Activated CD8-positive, alpha-beta memory T cell treated with anti-CD3 and anti-CD28 coated beads, Interleukin-2, amount 10 ng/mL, durations not matched to agents 7 days and 5 days (primary cell): ENCODE measurements at regions not wholly inside any gene's neighbourhood (a gene's known extent, or its start where the extent isn't known, plus 50 kb on each side); places are given as distances from the start of the nearest gene placed in this dataset.

Source experiments
- ATAC-seq: fragments of 150-1000 bp; cut with Tn5 transposase; one replicate; pipeline ENCODE4 v1.10.0; 2021; ENCODE audit warnings: moderate library complexity
- CTCF ChIA-PET: fragments of 350-600 bp; sonication (Branson Sonifier 250); formaldehyde crosslinking; loops from one replicate; lab custom pipeline; 2021; ENCODE audit warnings: antibody characterized with exemption; lab: Charles Lee
- DNase-seq: peaks from one replicate; pipeline ENCODE4 v3.0.0-alpha.2; 2020
- H3K27ac Mint-ChIP-seq: one replicate; pipeline ENCODE4 v1.8.0; 2021; ENCODE audit warnings: mild to moderate bottlenecking, mixed read lengths
- H3K27me3 Mint-ChIP-seq: one replicate; pipeline ENCODE4 v1.8.0; 2021; ENCODE audit warnings: mixed read lengths
- H3K36me3 Mint-ChIP-seq: one replicate; pipeline ENCODE4 v1.8.0; 2021; ENCODE audit warnings: mild to moderate bottlenecking, mixed read lengths
- H3K4me1 Mint-ChIP-seq: one replicate; pipeline ENCODE4 v1.8.0; 2021; ENCODE audit warnings: mixed read lengths
- H3K4me3 Mint-ChIP-seq: one replicate; pipeline ENCODE4 v1.8.0; 2021; ENCODE audit warnings: mild to moderate bottlenecking, moderate library complexity, mixed read lengths
- H3K9me3 Mint-ChIP-seq: one replicate; pipeline ENCODE4 v1.8.0; 2022; ENCODE audit warnings: low read depth, mixed read lengths

DNA sequence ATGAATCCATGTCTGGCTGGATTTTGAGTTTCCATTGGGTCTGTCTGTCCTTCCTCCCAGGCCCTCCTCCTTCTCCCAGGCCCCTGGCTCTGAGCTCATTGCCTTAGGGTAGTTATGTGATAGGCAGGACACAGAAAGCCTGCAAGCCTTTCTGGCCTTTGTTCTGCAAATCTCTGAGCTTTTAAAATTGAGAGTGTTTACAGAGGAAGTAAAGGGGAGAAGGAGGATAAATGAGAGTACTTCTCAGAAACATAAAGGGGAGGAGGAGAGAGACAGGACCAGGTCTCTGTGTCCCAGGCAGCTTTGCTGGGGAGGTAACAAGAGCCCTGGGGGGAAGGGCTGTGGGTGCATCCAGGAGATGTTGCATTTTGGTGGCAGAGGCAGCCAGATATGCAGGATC lies 126.7 kb downstream of the FOXD2 start:
- CTCF ChIA-PET: interaction anchor here (1.4 kb wide), 1 partner anchor 174 kb away, joined by 3 read pairs; no protein-coding TSS in a partner anchor
- Mint-ChIP-seq H3K36me3 (no peaks in the 10 kb centered on the region), H3K27ac (no peak overlapping the region), H3K27me3 (peaks cover 23% of the 10 kb centered on the region), H3K4me3 (no peak overlapping the region), H3K9me3 (no peaks in the 10 kb centered on the region), H3K4me1 (peaks cover 12% of the 10 kb centered on the region)
- no peak for DNase-seq
- ATAC-seq: no peak

DNA sequence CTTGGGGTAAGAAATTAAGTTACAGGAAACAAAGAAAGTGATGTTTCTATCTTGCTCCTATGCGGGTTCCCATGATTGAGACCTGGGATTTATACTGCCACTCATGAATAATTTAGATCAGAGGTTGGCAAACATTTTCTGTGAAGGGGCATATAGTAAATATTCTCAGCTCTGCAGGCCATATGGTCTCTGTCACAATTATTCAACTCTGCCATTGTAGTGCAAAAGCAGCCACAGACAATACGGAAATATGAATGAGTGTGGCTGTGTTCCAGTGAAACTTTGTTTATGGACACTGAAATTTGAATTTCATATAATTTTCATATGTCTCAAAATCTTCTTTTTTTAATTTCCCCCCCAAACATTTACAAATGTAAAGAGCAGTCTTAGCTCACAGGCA lies 127.2 kb downstream of the FOXD2 start:
- CTCF ChIA-PET: interaction anchor here (1.4 kb wide), 1 partner anchor 173 kb away, joined by 3 read pairs; no protein-coding TSS in a partner anchor
- no peak for ATAC-seq
- H3K4me1 Mint-ChIP-seq: peaks cover 12% of the 10 kb centered on the region

DNA sequence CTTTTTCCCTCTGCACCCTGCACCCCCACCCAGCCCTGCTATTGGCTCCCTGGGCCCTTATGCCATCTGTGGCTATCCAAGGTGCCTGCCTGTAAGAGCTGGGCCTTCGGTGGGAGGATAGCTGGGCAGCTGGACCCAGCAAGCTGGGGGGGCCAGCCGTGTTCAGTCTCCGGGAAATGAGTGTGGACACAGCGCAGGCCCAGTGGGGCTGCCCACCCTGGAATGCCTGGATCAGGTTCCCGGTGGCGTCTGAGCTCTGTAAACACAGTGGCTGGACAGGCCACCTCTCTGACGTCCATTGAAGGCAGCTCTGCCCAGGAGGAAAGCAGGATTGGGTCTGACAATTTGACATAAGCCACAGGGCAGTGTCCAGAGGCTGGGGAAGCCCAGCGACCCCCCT lies 127.8 kb downstream of the FOXD2 start:
- CTCF ChIA-PET: interaction anchor here (1.4 kb wide), 1 partner anchor 173 kb away, joined by 3 read pairs; no protein-coding TSS in a partner anchor

More for the DNA sequence above, 127.2 kb downstream of the FOXD2 start:
- peaks cover 23% of the 10 kb centered on the region for H3K27me3 Mint-ChIP-seq
- H3K36me3 Mint-ChIP-seq: no peaks in the 10 kb centered on the region
- no peak for DNase-seq
- H3K27ac Mint-ChIP-seq: no peak overlapping the region
- H3K9me3 Mint-ChIP-seq: no peaks in the 10 kb centered on the region
- no peak overlapping the region for H3K4me3 Mint-ChIP-seq

DNA sequence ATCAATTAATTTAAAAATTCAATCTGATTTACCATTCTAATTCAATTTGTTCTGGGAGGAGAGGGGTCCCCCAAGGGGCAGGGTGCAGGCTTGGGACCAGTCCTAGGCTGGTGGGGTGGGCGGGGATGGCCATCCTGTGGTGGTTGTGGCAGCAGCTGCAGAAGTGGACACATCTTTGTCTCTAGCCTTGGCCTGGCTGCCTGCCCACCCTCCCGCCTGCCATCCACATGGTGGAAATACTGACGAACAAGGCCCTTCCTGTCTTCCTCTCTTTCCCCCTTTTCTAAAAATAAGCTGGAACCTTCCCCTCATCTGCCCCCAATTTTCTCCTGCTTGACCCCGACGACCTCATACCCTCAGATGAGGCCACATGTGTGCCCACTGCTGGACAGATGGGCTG lies 130.9 kb downstream of the FOXD2 start:
- H3K9me3 Mint-ChIP-seq: no peaks in the 10 kb centered on the region
- no peaks in the 10 kb centered on the region for H3K36me3 Mint-ChIP-seq
- no peak overlapping the region for H3K27ac Mint-ChIP-seq
- no peak for ATAC-seq
- H3K27me3 Mint-ChIP-seq: peaks cover 7% of the 10 kb centered on the region
- no peak for DNase-seq
- peaks cover 9% of the 10 kb centered on the region for H3K4me1 Mint-ChIP-seq
- H3K4me3 Mint-ChIP-seq: no peak overlapping the region
- CTCF ChIA-PET: no interaction called here

More for the DNA sequence above, 127.8 kb downstream of the FOXD2 start:
- DNase-seq (no peak), ATAC-seq (no peak)
- no peak overlapping the region for H3K4me3 Mint-ChIP-seq
- H3K27ac Mint-ChIP-seq: no peak overlapping the region
- no peaks in the 10 kb centered on the region for H3K36me3 Mint-ChIP-seq
- no peaks in the 10 kb centered on the region for H3K9me3 Mint-ChIP-seq
- peaks cover 16% of the 10 kb centered on the region for H3K4me1 Mint-ChIP-seq
- peaks cover 20% of the 10 kb centered on the region for H3K27me3 Mint-ChIP-seq

DNA sequence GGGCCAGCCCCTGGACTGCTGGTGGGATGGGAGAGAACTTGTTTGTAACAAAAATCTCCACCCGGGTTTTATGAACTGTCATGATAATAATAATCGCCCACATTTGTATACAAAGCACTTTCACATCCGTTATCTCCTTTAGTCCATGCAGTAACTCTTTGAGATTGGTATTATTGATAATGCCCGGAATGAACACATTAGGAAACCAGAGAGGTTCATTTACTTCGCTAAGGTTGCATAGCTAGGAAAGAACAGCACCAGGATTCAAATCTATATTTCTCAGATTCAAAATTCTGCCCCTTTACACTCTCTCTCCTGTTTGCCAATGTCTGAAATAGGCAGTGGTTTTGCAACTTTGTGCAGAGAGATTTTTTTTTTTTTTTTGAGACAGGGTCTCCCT lies 131.4 kb downstream of the FOXD2 start:
- no peak for ATAC-seq
- Mint-ChIP-seq H3K4me1 (peaks cover 9% of the 10 kb centered on the region), H3K27me3 (peaks cover 7% of the 10 kb centered on the region), H3K4me3 (no peak overlapping the region), H3K27ac (no peak overlapping the region), H3K36me3 (no peaks in the 10 kb centered on the region), H3K9me3 (no peaks in the 10 kb centered on the region)
- CTCF ChIA-PET: no interaction called here
- no peak for DNase-seq

DNA sequence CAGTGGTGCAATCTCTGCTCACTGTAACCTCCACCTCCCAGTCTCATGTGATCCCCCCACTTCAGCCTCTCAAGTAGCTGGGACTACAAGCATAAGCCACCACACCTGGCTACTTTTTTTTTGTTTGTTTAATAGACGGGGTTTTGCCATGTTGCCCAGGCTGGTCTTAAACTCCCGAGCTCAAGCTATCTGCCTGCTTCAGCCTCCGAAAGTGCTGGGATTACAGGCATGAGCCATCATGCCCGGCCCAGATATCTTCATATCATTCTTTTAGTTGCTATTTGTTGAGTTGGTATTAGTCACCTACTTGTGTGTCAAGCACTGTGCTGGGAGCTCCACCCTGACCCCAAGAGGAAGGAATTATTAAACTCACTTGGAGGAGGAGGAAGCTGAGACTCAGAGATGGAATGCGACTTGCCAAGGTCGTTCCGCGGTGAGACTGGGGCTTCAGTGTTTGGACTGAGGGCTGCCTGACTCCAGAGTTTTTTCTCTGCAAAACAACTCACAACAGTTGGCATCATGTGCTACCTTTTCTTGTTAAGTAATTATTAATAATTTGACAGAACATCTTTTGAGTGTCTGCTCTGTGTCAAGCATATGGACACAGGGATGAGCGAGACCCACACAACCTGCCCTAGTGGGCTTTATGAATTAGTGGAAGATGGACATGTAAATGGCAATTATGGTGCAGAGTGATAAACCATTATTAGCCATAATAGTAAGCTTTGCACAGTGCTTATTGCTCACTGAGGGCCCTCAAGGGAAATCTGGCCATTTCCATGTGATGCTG lies 132.0 kb downstream of the FOXD2 start:
- CTCF ChIA-PET: no interaction called here
- no peaks in the 10 kb centered on the region for H3K36me3 Mint-ChIP-seq
- H3K4me3 Mint-ChIP-seq: no peak overlapping the region
- H3K27ac Mint-ChIP-seq: no peak overlapping the region
- ATAC-seq: no peak
- H3K27me3 Mint-ChIP-seq: peaks cover 7% of the 10 kb centered on the region
- DNase-seq: no peak
- H3K9me3 Mint-ChIP-seq: no peaks in the 10 kb centered on the region
- peaks cover 9% of the 10 kb centered on the region for H3K4me1 Mint-ChIP-seq

DNA sequence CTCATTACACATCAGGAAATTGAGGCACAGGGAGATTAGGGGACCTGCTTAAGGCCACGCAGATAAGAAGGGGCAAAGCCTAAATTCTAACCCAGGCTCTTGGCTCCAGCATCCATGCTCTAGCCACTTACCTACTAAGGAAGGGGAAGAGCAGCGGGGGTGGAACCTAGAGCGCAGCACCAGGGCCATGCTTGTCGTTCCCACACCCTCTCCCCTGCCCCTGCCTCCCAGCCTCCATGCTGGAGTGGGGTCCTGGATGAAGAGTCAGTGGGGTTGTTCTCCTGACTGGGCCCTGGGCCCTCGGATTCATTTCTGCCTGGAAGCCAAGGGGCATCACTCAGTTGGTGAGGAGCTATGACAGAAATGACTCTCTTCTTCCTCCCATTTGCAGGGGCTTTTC lies 133.3 kb downstream of the FOXD2 start:
- Mint-ChIP-seq H3K9me3 (no peaks in the 10 kb centered on the region), H3K27ac (no peak overlapping the region), H3K27me3 (peaks cover 7% of the 10 kb centered on the region), H3K4me1 (peaks cover 9% of the 10 kb centered on the region), H3K36me3 (no peaks in the 10 kb centered on the region), H3K4me3 (no peak overlapping the region)
- CTCF ChIA-PET: no interaction called here
- DNase-seq (no peak), ATAC-seq (no peak)

DNA sequence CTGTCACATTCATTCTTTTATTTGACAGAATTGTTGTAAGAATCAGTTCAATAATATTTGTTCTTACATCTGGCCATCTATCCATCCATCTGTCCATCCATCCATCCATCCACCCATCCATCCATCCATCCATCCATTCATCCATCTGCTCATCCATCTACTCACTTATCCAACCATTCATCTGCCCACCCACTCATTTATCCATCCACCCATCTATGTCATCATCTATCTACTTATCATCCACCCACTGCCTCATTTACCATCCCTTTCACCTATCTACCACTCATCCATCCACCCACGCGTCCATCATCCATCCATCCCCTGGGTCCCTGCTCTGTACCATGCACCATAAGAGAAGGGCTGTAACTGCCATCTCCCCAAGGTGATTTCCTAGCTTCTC lies 134.1 kb downstream of the FOXD2 start:
- peaks cover 9% of the 10 kb centered on the region for H3K4me1 Mint-ChIP-seq
- DNase-seq: no peak
- H3K36me3 Mint-ChIP-seq: no peaks in the 10 kb centered on the region
- H3K9me3 Mint-ChIP-seq: no peaks in the 10 kb centered on the region
- H3K27ac Mint-ChIP-seq: no peak overlapping the region
- ATAC-seq: no peak
- H3K27me3 Mint-ChIP-seq: peaks cover 7% of the 10 kb centered on the region
- no peak overlapping the region for H3K4me3 Mint-ChIP-seq
- CTCF ChIA-PET: no interaction called here

DNA sequence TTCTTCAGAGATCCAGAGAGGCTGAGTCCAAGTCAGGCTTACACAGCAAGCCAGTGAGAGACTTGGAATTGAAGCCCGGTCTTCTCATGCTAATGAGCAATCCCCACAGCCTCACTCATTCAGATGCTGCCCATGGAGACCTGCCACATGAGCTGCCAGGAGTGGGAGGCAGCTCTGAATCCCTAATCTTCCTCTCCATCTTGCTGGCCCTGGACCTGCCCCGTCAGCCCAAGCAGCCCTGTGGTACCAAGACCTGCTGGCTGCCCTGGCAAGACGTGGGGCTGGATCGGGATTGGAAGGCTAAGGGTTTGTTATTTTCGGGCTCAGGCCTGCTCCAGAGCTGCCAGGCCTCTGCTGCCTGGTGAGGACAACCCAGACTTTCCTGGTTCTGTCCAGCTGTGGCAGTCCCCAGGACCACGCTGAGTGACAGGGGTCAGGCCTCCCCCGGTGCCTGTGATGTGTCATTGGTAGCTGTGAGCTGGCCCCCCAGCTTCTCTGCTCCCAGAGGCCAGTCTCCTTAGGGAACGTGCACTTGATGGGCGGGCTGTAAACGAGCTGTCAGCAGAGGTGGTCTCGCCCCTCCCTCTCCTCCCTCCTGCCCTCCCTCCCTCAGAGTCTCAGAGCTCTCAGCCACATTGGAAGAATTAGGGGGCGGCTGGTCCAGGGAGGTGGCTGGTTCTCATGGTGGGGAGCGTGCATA lies 135.0 kb downstream of the FOXD2 start:
- H3K27ac Mint-ChIP-seq: no peak overlapping the region
- no peaks in the 10 kb centered on the region for H3K36me3 Mint-ChIP-seq
- no peaks in the 10 kb centered on the region for H3K9me3 Mint-ChIP-seq
- H3K27me3 Mint-ChIP-seq: peaks cover 4% of the 10 kb centered on the region
- ATAC-seq: no peak
- DNase-seq: no peak
- no peak overlapping the region for H3K4me3 Mint-ChIP-seq
- peaks cover 9% of the 10 kb centered on the region for H3K4me1 Mint-ChIP-seq
- CTCF ChIA-PET: no interaction called here

DNA sequence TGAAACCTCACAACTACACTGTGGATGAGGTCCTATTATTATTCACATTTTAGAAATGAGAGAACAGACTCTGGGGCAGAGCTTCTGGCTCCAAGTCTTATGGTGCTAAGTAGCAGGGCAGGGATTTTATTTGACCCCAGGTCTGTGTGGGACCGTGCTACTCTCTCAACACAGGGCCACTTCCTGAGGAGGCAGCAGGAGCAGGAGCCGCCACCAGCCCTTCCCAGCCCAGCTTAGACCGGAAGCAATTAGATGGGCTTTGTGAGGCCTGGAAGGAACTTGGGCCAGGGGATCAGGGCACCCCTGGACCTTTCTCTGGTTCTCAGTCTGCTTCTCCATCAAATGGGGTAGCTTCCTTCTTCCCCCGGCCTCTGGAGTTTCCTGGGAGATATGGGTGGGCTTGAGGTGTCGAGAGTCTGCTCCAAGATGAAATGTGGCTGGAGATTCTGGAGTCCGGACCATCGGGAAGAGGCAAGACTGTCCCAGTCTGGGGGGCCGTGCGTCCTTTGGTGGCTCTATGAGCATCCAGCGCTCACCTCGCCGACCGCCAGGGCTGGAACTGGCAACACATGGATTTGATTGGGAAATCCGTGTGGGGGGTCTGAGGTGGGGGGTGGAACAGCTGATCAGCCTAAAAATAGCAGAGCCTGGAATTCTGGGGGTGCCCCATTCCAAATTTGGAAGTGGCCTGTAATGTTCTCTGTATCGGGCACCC lies 136.8 kb downstream of the FOXD2 start:
- CTCF ChIA-PET: no interaction called here
- H3K4me1 Mint-ChIP-seq: peaks cover 9% of the 10 kb centered on the region
- DNase-seq (no peak), ATAC-seq (no peak)
- no peak overlapping the region for H3K27ac Mint-ChIP-seq
- H3K27me3 Mint-ChIP-seq: peaks cover 5% of the 10 kb centered on the region
- H3K9me3 Mint-ChIP-seq: no peaks in the 10 kb centered on the region
- no peak overlapping the region for H3K4me3 Mint-ChIP-seq
- no peaks in the 10 kb centered on the region for H3K36me3 Mint-ChIP-seq

DNA sequence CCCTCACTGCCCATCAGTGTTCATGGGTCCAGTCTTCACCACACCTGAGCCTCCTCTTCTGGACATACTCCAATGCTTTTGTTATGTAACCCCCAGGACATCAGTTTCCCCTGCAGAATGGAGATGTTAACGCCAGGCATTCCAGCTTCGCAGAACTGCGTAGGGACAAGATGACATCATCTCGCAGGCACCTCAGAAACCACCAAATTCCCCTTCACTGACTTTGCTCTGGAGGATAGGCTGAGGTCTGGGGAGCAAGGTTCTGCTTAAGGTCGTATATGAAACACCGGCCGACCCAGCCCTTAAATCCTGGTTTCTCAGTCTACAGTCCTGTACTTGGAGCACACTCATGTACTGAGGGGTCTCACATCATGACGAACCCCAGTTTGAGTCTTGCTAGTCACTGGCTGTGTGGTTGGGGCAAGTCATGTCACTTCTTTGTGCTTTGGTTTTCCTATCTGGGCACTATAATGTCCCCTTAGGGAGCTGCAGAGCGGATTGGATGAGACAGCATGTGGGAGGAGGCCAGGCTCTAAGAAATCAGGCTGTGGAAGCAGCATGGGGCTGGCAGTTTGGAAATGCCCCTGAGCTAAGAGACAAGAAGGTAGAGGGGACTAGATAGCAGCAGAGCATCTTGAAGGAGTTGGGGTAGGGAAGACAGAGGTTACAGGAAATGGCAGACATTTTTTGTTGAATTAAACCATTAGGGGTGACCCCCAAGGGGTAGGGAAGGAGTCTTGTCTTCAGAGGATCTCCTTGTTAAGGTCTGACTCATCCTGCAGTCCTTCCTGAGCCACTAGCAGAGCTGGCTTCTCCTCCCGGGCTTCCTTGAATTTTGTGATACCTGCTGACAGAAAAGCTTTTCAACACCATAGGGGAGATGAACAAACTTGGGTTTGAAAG lies 138.3 kb downstream of the FOXD2 start:
- DNase-seq (no peak), ATAC-seq (no peak)
- Mint-ChIP-seq H3K4me3 (no peak overlapping the region), H3K27ac (no peak overlapping the region), H3K9me3 (no peaks in the 10 kb centered on the region), H3K36me3 (no peaks in the 10 kb centered on the region), H3K27me3 (peaks cover 13% of the 10 kb centered on the region), H3K4me1 (peaks cover 1% of the 10 kb centered on the region)
- CTCF ChIA-PET: no interaction called here

DNA sequence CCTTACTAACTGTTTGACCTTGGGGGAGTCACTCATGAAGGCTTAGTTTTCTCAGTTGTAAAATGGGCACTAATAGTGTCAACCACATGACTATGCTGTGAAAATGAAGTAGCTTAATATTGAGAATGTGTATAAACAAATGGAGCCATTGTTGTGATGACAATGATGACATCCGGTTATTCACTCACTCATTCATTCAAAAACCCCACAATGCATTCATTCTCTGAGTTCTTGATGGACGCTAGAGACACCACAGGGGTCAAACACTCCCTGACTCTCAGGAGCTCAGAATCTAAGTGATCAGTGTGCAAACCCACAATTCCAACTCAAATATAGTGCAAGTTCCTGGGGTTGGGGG lies 138.9 kb downstream of the FOXD2 start:
- no peaks in the 10 kb centered on the region for H3K9me3 Mint-ChIP-seq
- H3K36me3 Mint-ChIP-seq: no peaks in the 10 kb centered on the region
- DNase-seq: no peak
- no peak overlapping the region for H3K4me3 Mint-ChIP-seq
- CTCF ChIA-PET: no interaction called here
- H3K4me1 Mint-ChIP-seq: no peaks in the 10 kb centered on the region
- H3K27me3 Mint-ChIP-seq: peaks cover 15% of the 10 kb centered on the region
- no peak overlapping the region for H3K27ac Mint-ChIP-seq
- ATAC-seq: no peak
